GM19455 (cell line): ENCODE measurements at regions not wholly inside any gene's neighbourhood (a gene's known extent, or its start where the extent isn't known, plus 50 kb on each side); places are given as distances from the start of the nearest gene placed in this dataset.

Experiments
- ATAC-seq: cut with Tn5 transposase; IDR thresholded peaks from one replicate; pipeline ENCODE4 v1.9.1; 2021; ENCODE audit not compliant: unreplicated experiment

GRCh38 chr9:107989099-107989498 is 499.5 kb upstream of the KLF4 start:
- no peak for ATAC-seq

GRCh38 chr9:107984956-107985355 is 495.4 kb upstream of the KLF4 start:
- no peak for ATAC-seq

- no peak for ATAC-seq
Observed at GRCh38 chr9:107983762-107984161, 494.2 kb upstream of the KLF4 start.

GRCh38 chr9:107983181-107983603 is 493.6 kb upstream of the KLF4 start:
- no peak for ATAC-seq

- ATAC-seq: no peak
Observed at GRCh38 chr9:107982745-107983144, 493.2 kb upstream of the KLF4 start.

GRCh38 chr9:107982001-107982400 is 492.4 kb upstream of the KLF4 start:
- no peak for ATAC-seq

- no peak for ATAC-seq
Observed at GRCh38 chr9:107980984-107981383, 491.4 kb upstream of the KLF4 start.

GRCh38 chr9:107976767-107977166 is 487.2 kb upstream of the KLF4 start:
- no peak for ATAC-seq

GRCh38 chr9:107975426-107976010 is 485.9 kb upstream of the KLF4 start:
- no peak for ATAC-seq

- ATAC-seq: no peak
Observed at GRCh38 chr9:107973451-107973850, 483.9 kb upstream of the KLF4 start.

GRCh38 chr9:107972346-107972745 is 482.8 kb upstream of the KLF4 start:
- no peak for ATAC-seq

GRCh38 chr9:107971241-107971640 is 481.7 kb upstream of the KLF4 start:
- ATAC-seq: no peak

GRCh38 chr9:107970726-107971125 is 481.2 kb upstream of the KLF4 start:
- no peak for ATAC-seq

GRCh38 chr9:107969727-107970126 is 480.2 kb upstream of the KLF4 start:
- ATAC-seq: no peak

GRCh38 chr9:107969141-107969540 is 479.6 kb upstream of the KLF4 start:
- ATAC-seq: no peak

- ATAC-seq: no peak
Observed at GRCh38 chr9:107963246-107963645, 473.7 kb upstream of the KLF4 start.

GRCh38 chr9:107960916-107961315 is 471.3 kb upstream of the KLF4 start:
- ATAC-seq: no peak

- no peak for ATAC-seq
Observed at GRCh38 chr9:107954312-107954711, 464.7 kb upstream of the KLF4 start.

GRCh38 chr9:107953556-107954125 is 464.1 kb upstream of the KLF4 start:
- no peak for ATAC-seq

GRCh38 chr9:107952773-107953172 is 463.2 kb upstream of the KLF4 start:
- ATAC-seq: no peak

- ATAC-seq: no peak
Observed at GRCh38 chr9:107951511-107951910, 461.9 kb upstream of the KLF4 start.

- no peak for ATAC-seq
Observed at GRCh38 chr9:107949061-107949460, 459.5 kb upstream of the KLF4 start.

GRCh38 chr9:107948601-107949000 is 459.0 kb upstream of the KLF4 start:
- ATAC-seq: no peak
